ENCODE measurements at regions not wholly inside any gene's neighbourhood (a gene's known extent, or its start where the extent isn't known, plus 50 kb on each side); places are given as distances from the start of the nearest gene placed in this dataset.

DNA sequence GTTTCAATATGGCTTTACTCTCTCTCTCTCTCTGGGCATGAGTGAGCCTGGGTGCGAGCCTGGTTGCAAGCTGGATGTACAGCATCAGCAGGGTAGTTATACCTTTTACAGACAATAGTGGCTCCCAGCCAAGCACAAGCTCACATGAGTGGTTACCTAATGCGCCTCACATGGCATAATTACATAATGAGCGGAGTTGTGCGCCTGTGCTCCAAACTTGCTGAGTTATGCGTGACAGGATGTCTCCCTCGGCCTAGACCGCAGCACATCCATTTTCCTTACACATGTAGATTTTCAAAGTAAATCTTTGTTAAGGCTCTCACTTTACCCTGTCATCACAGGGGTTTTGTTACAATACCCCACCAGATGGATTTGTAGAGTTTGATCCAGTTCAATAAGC lies 233.5 kb upstream of the WWC1 start:
- H3K4me1 ChIP-seq (ENCODE audit: control insufficient read depth, extremely low read depth, insufficient read depth, low read length), result no peaks in the 10 kb centered on the region
- intact Hi-C loops (cut with micrococcal nuclease) (no loop called here), dilution Hi-C loops (cut with MboI; ENCODE audit: extremely low pct_ligation_motif_present, low sequenced_read_pairs) (no loop called here)
- BruUV-seq (replicated peaks), result no TSS peak
- H3K9me3 ChIP-seq (replicated peaks; ENCODE audit: control insufficient read depth, insufficient read depth, low read length), result peaks cover 2% of the 10 kb centered on the region
- no peak overlapping the region for H3K9ac ChIP-seq (replicated peaks; ENCODE audit: extremely low read depth, insufficient read depth, low read length)
- ChIA-PET CTCF (no interaction called here), POLR2A (no interaction called here)
- DNase-seq (ENCODE audit: low read depth, low spot score) (no peak), FAIRE-seq (no peak)
- H3K36me3 ChIP-seq (ENCODE audit: control insufficient read depth in 2 of 2, extremely low read depth in 1 of 2, insufficient read depth in 2 of 2, low read length in 2 of 2), result no peaks in the 10 kb centered on the region
- no peak overlapping the region for H3K4me3 ChIP-seq (replicated peaks in 1 of 3; ENCODE audit: insufficient read depth in 1 of 3, low read depth in 1 of 3, low read length in 3 of 3)
- H3K27me3 ChIP-seq (ENCODE audit: control insufficient read depth in 2 of 2, insufficient read depth in 2 of 2, low read length in 2 of 2), result no peaks in the 10 kb centered on the region
- no peaks in the 10 kb centered on the region for H3K79me2 ChIP-seq (ENCODE audit: control insufficient read depth, insufficient read depth, low read length)
- TF ChIP-seq MYC (IDR thresholded peaks at IDR 0.05; ENCODE audit: low read depth, low read length), result no peak
- no peak for TF ChIP-seq FOS (IDR thresholded peaks at IDR 0.05; ENCODE audit: borderline replicate concordance, insufficient read depth, low read length)
- no peak for TF ChIP-seq POLR2AphosphoS5 (IDR thresholded peaks at IDR 0.05; ENCODE audit: insufficient read depth, low read depth, low read length)
- TF ChIP-seq GATA2 (IDR thresholded peaks at IDR 0.05; ENCODE audit: insufficient read depth, insufficient read length, low read depth, low read length), result no peak
- no peaks in the 10 kb centered on the region for H4K20me1 ChIP-seq (replicated peaks; ENCODE audit: control insufficient read depth, extremely low read depth, insufficient read depth, low read length)
- H3K9me1 ChIP-seq (replicated peaks; ENCODE audit: control insufficient read depth, extremely low read depth, insufficient read depth, low read length), result no peaks in the 10 kb centered on the region
- H3K27ac ChIP-seq (ENCODE audit: insufficient read depth, low read depth, low read length), result no peak overlapping the region
- H2AFZ ChIP-seq (ENCODE audit: low read depth, low read length), result no peak overlapping the region
- no peak overlapping the region for H3K4me2 ChIP-seq (ENCODE audit: insufficient read depth, low read length)

DNA sequence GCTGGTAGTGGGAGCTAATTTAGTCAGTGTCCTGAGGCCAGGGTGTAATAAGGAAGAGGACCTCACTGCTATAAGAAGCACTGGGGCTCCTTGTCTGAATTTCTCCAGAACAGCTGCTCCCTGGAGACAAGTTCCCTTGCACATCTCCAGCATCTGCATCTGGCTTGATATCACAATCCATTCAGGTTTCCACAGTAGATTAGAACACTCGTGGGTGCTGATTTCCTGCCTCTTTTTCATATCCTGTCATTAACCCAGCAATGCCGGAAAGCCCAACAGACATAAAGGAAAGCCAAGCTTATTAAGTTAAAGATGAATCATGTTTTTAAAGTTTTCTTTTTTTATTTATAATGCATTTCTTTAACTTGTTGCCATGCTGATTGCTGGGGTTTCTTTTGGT lies 232.3 kb upstream of the WWC1 start:
- Histone ChIP-seq H3K79me2 (ENCODE audit: control insufficient read depth, insufficient read depth, low read length) (no peaks in the 10 kb centered on the region), H2AFZ (ENCODE audit: low read depth, low read length) (no peak overlapping the region), H3K36me3 (ENCODE audit: control insufficient read depth in 2 of 2, extremely low read depth in 1 of 2, insufficient read depth in 2 of 2, low read length in 2 of 2) (no peaks in the 10 kb centered on the region), H3K4me1 (ENCODE audit: control insufficient read depth, extremely low read depth, insufficient read depth, low read length) (no peaks in the 10 kb centered on the region), H3K9me3 (replicated peaks; ENCODE audit: control insufficient read depth, insufficient read depth, low read length) (peaks cover 2% of the 10 kb centered on the region), H3K9me1 (replicated peaks; ENCODE audit: control insufficient read depth, extremely low read depth, insufficient read depth, low read length) (no peaks in the 10 kb centered on the region), H3K27ac (ENCODE audit: insufficient read depth, low read depth, low read length) (no peak overlapping the region), H3K4me3 (replicated peaks in 1 of 3; ENCODE audit: insufficient read depth in 1 of 3, low read depth in 1 of 3, low read length in 3 of 3) (no peak overlapping the region), H3K9ac (replicated peaks; ENCODE audit: extremely low read depth, insufficient read depth, low read length) (no peak overlapping the region), H3K27me3 (ENCODE audit: control insufficient read depth in 2 of 2, insufficient read depth in 2 of 2, low read length in 2 of 2) (no peaks in the 10 kb centered on the region), H4K20me1 (replicated peaks; ENCODE audit: control insufficient read depth, extremely low read depth, insufficient read depth, low read length) (no peaks in the 10 kb centered on the region), H3K4me2 (ENCODE audit: insufficient read depth, low read length) (no peak overlapping the region)
- FAIRE-seq (no peak), DNase-seq (ENCODE audit: low read depth, low spot score) (no peak)
- no TSS peak for BruUV-seq (replicated peaks)
- TF ChIP-seq MYC (IDR thresholded peaks at IDR 0.05; ENCODE audit: low read depth, low read length), result no peak
- TF ChIP-seq GATA2 (IDR thresholded peaks at IDR 0.05; ENCODE audit: insufficient read depth, insufficient read length, low read depth, low read length), result no peak
- TF ChIP-seq, protein P1, sequence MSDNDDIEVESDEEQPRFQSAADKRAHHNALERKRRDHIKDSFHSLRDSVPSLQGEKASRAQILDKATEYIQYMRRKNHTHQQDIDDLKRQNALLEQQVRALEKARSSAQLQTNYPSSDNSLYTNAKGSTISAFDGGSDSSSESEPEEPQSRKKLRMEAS (IDR thresholded peaks at IDR 0.05; ENCODE audit: insufficient read depth, insufficient read length), result no peak
- no peak for TF ChIP-seq FOS (IDR thresholded peaks at IDR 0.05; ENCODE audit: borderline replicate concordance, insufficient read depth, low read length)
- TF ChIP-seq POLR2AphosphoS5 (IDR thresholded peaks at IDR 0.05; ENCODE audit: insufficient read depth, low read depth, low read length), result no peak
- no peak for TF ChIP-seq EZH2 (IDR thresholded peaks at IDR 0.05; ENCODE audit: borderline replicate concordance, low read depth, low read length, severe bottlenecking)
- no peak for TF ChIP-seq POLR2A (IDR thresholded peaks at IDR 0.05; ENCODE audit: low read depth, low read length)
- TF ChIP-seq JUN (IDR thresholded peaks at IDR 0.05; ENCODE audit: borderline replicate concordance, insufficient read depth, insufficient read length, low read depth), result no peak
- TF ChIP-seq, protein P2, sequence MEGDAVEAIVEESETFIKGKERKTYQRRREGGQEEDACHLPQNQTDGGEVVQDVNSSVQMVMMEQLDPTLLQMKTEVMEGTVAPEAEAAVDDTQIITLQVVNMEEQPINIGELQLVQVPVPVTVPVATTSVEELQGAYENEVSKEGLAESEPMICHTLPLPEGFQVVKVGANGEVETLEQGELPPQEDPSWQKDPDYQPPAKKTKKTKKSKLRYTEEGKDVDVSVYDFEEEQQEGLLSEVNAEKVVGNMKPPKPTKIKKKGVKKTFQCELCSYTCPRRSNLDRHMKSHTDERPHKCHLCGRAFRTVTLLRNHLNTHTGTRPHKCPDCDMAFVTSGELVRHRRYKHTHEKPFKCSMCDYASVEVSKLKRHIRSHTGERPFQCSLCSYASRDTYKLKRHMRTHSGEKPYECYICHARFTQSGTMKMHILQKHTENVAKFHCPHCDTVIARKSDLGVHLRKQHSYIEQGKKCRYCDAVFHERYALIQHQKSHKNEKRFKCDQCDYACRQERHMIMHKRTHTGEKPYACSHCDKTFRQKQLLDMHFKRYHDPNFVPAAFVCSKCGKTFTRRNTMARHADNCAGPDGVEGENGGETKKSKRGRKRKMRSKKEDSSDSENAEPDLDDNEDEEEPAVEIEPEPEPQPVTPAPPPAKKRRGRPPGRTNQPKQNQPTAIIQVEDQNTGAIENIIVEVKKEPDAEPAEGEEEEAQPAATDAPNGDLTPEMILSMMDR (IDR thresholded peaks at IDR 0.05; ENCODE audit: extremely low read depth in 1 of 2, insufficient read depth in 1 of 2, low read depth in 1 of 2, low read length in 2 of 2), result no peak
- ChIA-PET CTCF (no interaction called here), POLR2A (no interaction called here)
- dilution Hi-C loops (cut with MboI; ENCODE audit: extremely low pct_ligation_motif_present, low sequenced_read_pairs) (no loop called here), intact Hi-C loops (cut with micrococcal nuclease) (no loop called here)

Data from endothelial cell of umbilical vein (primary cell).